ENCODE measurements at regions not wholly inside any gene's neighbourhood (a gene's known extent, or its start where the extent isn't known, plus 50 kb on each side); places are given as distances from the start of the nearest gene placed in this dataset.

- TF ChIP-seq, protein P1, sequence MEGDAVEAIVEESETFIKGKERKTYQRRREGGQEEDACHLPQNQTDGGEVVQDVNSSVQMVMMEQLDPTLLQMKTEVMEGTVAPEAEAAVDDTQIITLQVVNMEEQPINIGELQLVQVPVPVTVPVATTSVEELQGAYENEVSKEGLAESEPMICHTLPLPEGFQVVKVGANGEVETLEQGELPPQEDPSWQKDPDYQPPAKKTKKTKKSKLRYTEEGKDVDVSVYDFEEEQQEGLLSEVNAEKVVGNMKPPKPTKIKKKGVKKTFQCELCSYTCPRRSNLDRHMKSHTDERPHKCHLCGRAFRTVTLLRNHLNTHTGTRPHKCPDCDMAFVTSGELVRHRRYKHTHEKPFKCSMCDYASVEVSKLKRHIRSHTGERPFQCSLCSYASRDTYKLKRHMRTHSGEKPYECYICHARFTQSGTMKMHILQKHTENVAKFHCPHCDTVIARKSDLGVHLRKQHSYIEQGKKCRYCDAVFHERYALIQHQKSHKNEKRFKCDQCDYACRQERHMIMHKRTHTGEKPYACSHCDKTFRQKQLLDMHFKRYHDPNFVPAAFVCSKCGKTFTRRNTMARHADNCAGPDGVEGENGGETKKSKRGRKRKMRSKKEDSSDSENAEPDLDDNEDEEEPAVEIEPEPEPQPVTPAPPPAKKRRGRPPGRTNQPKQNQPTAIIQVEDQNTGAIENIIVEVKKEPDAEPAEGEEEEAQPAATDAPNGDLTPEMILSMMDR (IDR thresholded peaks at IDR 0.05), result no peak
- TF ChIP-seq POLR2AphosphoS5 (IDR thresholded peaks at IDR 0.05; ENCODE audit: low read depth, low read length) (no peak), REST (IDR thresholded peaks at IDR 0.05; ENCODE audit: insufficient read depth in 1 of 2, low read depth in 2 of 2, low read length in 1 of 2) (no peak)
Measured at GRCh38 chr3:29201604-29202003, 79.3 kb upstream of the RBMS3 start.
